Small intestine (tissue), 7 donors: ENCODE measurements at regions not wholly inside any gene's neighbourhood (a gene's known extent, or its start where the extent isn't known, plus 50 kb on each side); places are given as distances from the start of the nearest gene placed in this dataset.

Source experiments
- DNase-seq, 2 donors: peaks; one replicate each; pipeline versions ENCODE4 v3.0.0 to v3.0.0-alpha.2; 2013
- FAIRE-seq: peaks from 2 replicates; lab custom pipeline; 2012; peaks lifted over from hg19 to GRCh38; lab: Jason Lieb, UNC
- H3K27ac ChIP-seq, 3 donors: one replicate each; pipeline ENCODE4 v1.5.1; 2013; ENCODE audit warnings: low read length in 2 of 3, mild to moderate bottlenecking in 2 of 3, control low read depth in 1 of 3, inconsistent platforms in 1 of 3, low read depth in 1 of 3, moderate library complexity in 1 of 3
- H3K27me3 ChIP-seq, 3 donors: one replicate each; pipeline ENCODE4 v1.6.1; 2013; ENCODE audit warnings: low read length in 3 of 3, inconsistent platforms in 1 of 3; ENCODE audit not compliant: control insufficient read depth in 3 of 3, insufficient read depth in 3 of 3
- H3K36me3 ChIP-seq, 3 donors: one replicate each; pipeline ENCODE4 v1.6.1; 2013; ENCODE audit warnings: low read length in 3 of 3, inconsistent platforms in 1 of 3, low read depth in 1 of 3, mild to moderate bottlenecking in 1 of 3, moderate library complexity in 1 of 3; ENCODE audit not compliant: control insufficient read depth in 3 of 3, insufficient read depth in 2 of 3
- H3K4me1 ChIP-seq, 3 donors: one replicate each; pipeline ENCODE4 v1.6.1; 2013; ENCODE audit warnings: low read length in 2 of 3, inconsistent platforms in 1 of 3, low read depth in 1 of 3, mild to moderate bottlenecking in 1 of 3, moderate library complexity in 1 of 3; ENCODE audit not compliant: control insufficient read depth in 3 of 3, insufficient read depth in 2 of 3
- H3K4me3 ChIP-seq, 3 donors: one replicate each; pipeline ENCODE4 v1.5.1; 2013; ENCODE audit warnings: low read length in 3 of 3, control low read depth in 1 of 3, inconsistent platforms in 1 of 3, low read depth in 1 of 3, mild to moderate bottlenecking in 1 of 3, moderate library complexity in 1 of 3
- H3K9me3 ChIP-seq, 2 donors: one replicate each; pipeline ENCODE4 v1.6.1; 2013; ENCODE audit warnings: low read depth in 1 of 2, low read length in 1 of 2; ENCODE audit not compliant: control insufficient read depth in 2 of 2, insufficient read depth in 1 of 2
- WGBS, 3 donors: extraction: QIAGEN DNeasy Blood & Tissue Kit; methylation state at CpG; one replicate each; pipeline ENCODE4 v1.1.7; 2013; 5-methylcytosine and 5-hydroxymethylcytosine counted together
- donor health status: healthy with polysubstance abuse.
- donor health status: control.
- donor health status: control.
- donor health status: Bipolar disorder and iron deficiency.
- donor health status: healthy.

DNA sequence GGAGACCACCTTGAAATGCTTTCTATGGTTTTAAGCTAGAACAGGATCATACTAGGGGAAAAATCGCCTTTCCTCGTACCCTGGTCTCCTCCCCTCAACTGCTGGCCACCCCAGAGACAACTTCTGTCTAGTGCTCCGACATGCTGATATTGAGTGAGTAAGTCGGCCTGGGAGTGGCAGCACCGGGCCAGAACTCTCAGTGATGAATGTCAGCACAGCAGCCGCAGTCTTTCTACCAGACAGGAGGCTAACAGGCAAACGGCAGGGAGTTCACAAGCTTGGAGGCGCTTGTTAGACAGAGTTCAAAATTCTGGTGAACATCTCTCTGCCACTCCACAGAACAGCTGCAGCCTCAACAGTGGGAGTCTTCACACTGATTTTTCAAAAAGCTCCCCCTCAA, 716.9 kb downstream of the ADGRL2 start:
- H3K36me3 ChIP-seq = no peaks in the 10 kb centered on the region
- no peak for FAIRE-seq
- H3K9me3 ChIP-seq = no peaks in the 10 kb centered on the region
- no peak overlapping the region for H3K4me3 ChIP-seq
- 47 to 54% (median 54%) methylated on average over 8 of the region's 8 CpGs for WGBS, 3 donors
- H3K27ac ChIP-seq = no peak overlapping the region
- H3K4me1 ChIP-seq = no peaks in the 10 kb centered on the region
- no peaks in the 10 kb centered on the region for H3K27me3 ChIP-seq
- peak in 1 of 2 donors; percentile 2 for DNase-seq

DNA sequence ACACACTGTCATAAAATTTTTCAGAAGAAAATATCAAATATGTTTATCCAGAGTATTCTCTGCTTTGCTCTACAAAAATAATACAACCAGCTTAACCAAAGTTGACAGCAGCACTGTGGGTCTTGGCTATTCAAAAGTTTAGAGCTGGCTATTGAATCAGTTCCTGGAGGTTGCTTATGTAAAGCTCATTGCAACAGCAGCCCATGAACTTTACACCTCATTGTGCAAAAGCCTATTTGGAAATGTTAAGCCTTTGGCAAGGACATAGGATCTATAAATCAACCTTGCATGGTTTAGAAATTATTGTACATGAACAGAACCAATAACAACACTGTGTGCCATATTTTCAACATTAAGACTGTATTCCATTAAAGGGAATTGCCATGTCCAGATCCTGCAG, 714.9 kb downstream of the ADGRL2 start:
- no peak for DNase-seq
- H3K27me3 ChIP-seq = no peaks in the 10 kb centered on the region
- H3K4me3 ChIP-seq = no peak overlapping the region
- no peak overlapping the region for H3K27ac ChIP-seq
- H3K4me1 ChIP-seq = no peaks in the 10 kb centered on the region
- no peaks in the 10 kb centered on the region for H3K9me3 ChIP-seq
- no peaks in the 10 kb centered on the region for H3K36me3 ChIP-seq
- no peak for FAIRE-seq

DNA sequence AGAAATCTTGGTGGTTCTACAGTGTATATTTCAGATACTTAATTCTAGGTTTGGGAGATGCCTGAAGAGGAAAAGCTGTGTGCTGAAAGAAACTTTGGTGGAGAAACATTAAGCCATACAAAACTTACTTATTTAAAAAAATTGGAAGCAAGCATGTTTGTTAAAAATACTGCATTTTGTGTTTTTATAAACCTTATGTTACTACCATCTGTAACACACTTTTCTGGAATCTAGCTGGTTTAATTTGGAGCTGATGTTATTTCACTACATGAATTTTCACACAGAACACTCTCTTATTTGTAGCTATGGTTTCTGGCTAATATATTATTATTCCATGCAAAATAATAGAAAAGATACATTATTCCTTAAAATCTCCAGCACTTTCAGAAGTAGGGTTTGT, 710.7 kb downstream of the ADGRL2 start:
- Histone ChIP-seq H3K36me3 (no peaks in the 10 kb centered on the region), H3K27ac (no peak overlapping the region), H3K27me3 (no peaks in the 10 kb centered on the region), H3K4me3 (no peak overlapping the region), H3K4me1 (no peaks in the 10 kb centered on the region), H3K9me3 (no peaks in the 10 kb centered on the region)
- FAIRE-seq (no peak), DNase-seq (no peak)

DNA sequence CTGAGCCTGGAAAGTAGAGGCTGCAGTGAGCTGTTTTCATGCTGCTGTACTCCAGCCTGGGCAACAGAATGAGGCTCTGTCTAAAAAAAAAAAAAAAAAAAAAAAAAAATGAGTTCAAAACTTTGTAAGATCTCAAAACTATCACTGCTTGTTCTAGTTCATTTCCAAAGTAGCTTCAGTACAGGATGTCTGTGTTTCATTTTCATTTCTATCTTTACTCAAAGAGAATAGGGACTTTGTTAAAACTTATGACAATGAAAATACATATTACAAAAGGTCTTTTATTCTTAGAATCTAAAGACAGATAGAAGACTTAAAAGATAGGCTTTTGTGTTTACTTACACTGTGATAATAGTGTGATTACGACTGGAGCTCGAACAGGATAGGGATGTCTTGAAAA, 709.7 kb downstream of the ADGRL2 start:
- Histone ChIP-seq H3K4me3 (no peak overlapping the region), H3K9me3 (no peaks in the 10 kb centered on the region), H3K4me1 (no peaks in the 10 kb centered on the region), H3K27me3 (no peaks in the 10 kb centered on the region), H3K27ac (no peak overlapping the region), H3K36me3 (no peaks in the 10 kb centered on the region)
- no peak for FAIRE-seq
- DNase-seq = no peak
- 20 to 64% (median 31%) methylated on average over 2 of the region's 2 CpGs for WGBS, 3 donors

DNA sequence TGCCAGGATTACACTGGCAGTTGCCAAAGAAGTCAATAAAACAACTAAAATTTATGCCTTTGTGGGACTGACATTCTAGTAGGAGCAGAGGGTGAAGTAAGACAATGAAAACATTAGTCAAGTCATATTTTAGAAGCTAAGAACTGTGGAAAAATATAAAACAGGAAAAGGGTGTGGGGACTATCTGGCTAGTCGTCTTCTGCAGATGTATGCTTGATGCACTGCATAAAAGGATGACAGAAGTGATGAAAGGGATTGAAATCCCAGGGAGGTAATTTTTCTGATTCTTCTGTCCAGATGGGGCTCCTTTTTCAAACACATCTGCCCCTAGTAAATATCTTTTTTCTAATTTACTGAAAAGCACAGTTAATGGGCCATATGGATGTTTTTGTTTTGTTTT, 706.3 kb downstream of the ADGRL2 start:
- H3K4me3 ChIP-seq = no peak overlapping the region
- no peak overlapping the region for H3K27ac ChIP-seq
- 76 to 100% (median 89%) methylated on average over 1 of the region's 1 CpG for WGBS, 3 donors
- DNase-seq = no peak
- H3K27me3 ChIP-seq = no peaks in the 10 kb centered on the region
- no peaks in the 10 kb centered on the region for H3K4me1 ChIP-seq
- FAIRE-seq = no peak
- no peaks in the 10 kb centered on the region for H3K36me3 ChIP-seq
- H3K9me3 ChIP-seq = no peaks in the 10 kb centered on the region

DNA sequence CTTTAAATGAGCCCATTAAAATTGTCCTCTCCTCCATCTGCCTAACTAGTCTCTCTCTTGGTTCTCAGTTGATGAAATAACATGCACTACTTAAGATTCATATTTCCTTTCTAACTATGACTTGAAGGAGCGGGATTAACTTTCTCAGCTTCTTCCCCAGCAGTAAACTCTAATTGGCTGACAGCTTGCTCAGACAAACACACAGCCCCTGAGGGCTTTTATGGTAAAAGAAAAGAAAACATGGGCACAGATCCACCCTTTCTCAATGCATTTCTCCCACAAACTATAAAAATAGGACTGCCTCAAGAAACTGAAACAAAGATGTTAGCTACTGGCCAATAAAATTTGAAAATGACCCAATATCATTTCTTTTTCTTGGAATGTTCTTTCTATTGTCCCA, 703.1 kb downstream of the ADGRL2 start:
- no peaks in the 10 kb centered on the region for H3K9me3 ChIP-seq
- no peak overlapping the region for H3K4me3 ChIP-seq
- no peaks in the 10 kb centered on the region for H3K4me1 ChIP-seq
- H3K36me3 ChIP-seq = no peaks in the 10 kb centered on the region
- DNase-seq = no peak
- FAIRE-seq = no peak
- no peaks in the 10 kb centered on the region for H3K27me3 ChIP-seq
- H3K27ac ChIP-seq = no peak overlapping the region
- WGBS, 3 donors = 67 to 90% (median 71%) methylated on average over 1 of the region's 1 CpG

DNA sequence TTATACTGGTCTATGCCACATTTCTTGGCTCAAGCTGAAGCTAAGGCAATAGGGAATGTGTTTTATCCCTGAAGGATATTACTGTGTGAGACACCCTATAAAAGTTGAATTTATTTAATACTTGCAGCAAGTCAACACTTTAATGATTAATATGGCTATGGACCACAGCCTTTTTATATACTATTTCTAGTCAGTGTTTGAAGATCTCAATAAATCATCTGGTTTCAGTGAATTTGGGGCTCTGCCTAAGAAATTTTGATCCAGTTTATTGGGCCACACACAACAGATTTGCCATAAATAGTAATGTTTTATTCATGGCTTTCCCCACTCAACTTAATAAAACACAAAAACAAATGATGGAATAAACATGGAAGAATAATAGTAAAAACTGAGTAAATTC, 698.3 kb downstream of the ADGRL2 start:
- Histone ChIP-seq H3K9me3 (peaks cover 0 to 13% of the 10 kb centered on the region in 2 donors), H3K27ac (no peak overlapping the region), H3K4me1 (no peaks in the 10 kb centered on the region), H3K27me3 (no peaks in the 10 kb centered on the region), H3K36me3 (no peaks in the 10 kb centered on the region), H3K4me3 (no peak overlapping the region)
- DNase-seq (no peak), FAIRE-seq (no peak)

DNA sequence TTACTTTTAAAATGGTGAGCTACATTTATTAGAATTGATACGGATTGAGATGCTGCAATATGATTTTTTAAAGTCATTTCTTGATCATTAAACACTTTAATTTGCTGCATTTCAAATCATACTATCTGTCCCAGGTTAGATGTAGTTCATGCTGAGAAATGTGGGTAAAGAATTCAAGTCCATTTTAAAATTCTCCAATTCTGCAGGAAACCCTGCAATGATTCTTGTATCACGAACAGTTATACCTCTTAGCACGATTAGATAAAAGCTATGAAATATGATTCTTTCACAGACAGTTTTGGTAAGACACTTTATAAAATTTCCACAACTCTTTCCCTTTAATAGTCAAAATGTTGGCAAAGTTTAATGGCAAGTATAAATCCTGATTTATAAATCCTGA, 693.4 kb downstream of the ADGRL2 start:
- no peak overlapping the region for H3K27ac ChIP-seq
- no peaks in the 10 kb centered on the region for H3K4me1 ChIP-seq
- FAIRE-seq (no peak), DNase-seq (no peak)
- H3K9me3 ChIP-seq = peaks cover 0 to 13% of the 10 kb centered on the region in 2 donors
- H3K36me3 ChIP-seq = no peaks in the 10 kb centered on the region
- 76 to 90% (median 78%) methylated on average over 3 of the region's 3 CpGs for WGBS, 3 donors
- no peaks in the 10 kb centered on the region for H3K27me3 ChIP-seq
- H3K4me3 ChIP-seq = no peak overlapping the region

DNA sequence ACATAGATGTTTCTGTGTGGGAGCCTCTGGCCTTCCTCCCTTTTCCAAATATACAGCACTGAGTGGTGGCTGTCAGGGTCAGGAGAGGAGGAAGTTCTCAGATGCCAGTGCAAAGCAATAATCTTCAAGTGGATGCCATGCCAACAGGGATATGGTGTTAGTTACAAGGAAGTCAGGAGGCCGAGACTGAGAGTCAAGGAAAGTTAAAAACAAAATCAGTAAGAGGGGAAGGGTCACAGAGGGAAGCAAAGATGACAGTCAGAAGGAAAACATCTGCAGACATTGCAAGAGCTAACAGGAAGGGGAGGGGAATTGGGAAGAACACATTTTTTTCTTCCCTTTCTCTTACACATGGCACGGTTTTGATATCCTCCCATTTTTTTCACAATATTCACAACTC, 691.4 kb downstream of the ADGRL2 start:
- H3K27me3 ChIP-seq = no peaks in the 10 kb centered on the region
- FAIRE-seq (no peak), DNase-seq (no peak)
- H3K9me3 ChIP-seq = peaks cover 0 to 13% of the 10 kb centered on the region in 2 donors
- no peak overlapping the region for H3K4me3 ChIP-seq
- no peak overlapping the region for H3K27ac ChIP-seq
- no peaks in the 10 kb centered on the region for H3K4me1 ChIP-seq
- no peaks in the 10 kb centered on the region for H3K36me3 ChIP-seq
- 43 to 58% (median 57%) methylated on average over 2 of the region's 2 CpGs for WGBS, 3 donors
